ENCODE measurements at regions not wholly inside any gene's neighbourhood (a gene's known extent, or its start where the extent isn't known, plus 50 kb on each side); places are given as distances from the start of the nearest gene placed in this dataset.

DNA sequence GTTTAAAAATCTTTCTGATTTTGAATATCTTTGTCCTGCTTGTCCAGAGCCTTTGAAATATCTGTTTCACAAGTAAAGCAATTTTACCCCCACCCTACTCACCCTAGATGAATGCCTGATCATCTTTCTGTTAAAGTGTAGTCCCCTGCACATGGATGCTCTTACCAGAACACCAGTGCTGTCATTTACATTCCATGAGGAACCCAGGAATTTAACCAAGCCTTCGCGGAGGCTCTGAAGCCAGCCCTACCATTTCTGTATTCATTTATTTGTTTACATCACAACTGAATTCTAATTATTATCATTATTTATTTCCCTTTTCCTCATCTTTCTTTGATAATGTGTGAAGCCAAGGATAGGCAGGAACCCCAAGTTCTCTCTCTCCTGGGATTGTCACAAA lies 167.8 kb upstream of the MYO3A start:
- H3K4me3 ChIP-seq (ENCODE audit: extremely low read depth in 1 of 4, insufficient read depth in 2 of 4, low read depth in 3 of 4, low read length in 4 of 4): peak overlapping the region in 2 of 4 experiments; percentile 23 to 55; a peak in 2 of 8 replicates
- H3K79me1 ChIP-seq (ENCODE audit: low read depth, low read length): no peaks in the 10 kb centered on the region
- H3K56ac ChIP-seq (replicated peaks; ENCODE audit: insufficient read length, low read depth, low read length): no peak overlapping the region
- no peak overlapping the region for H2BK15ac ChIP-seq (ENCODE audit: low read length)
- no peak overlapping the region for H4K5ac ChIP-seq (ENCODE audit: insufficient read length, low read depth, low read length)
- peaks cover 0 to 4% (median 0%) of the 10 kb centered on the region in 4 experiments; a peak in 1 of 7 replicates for H3K27me3 ChIP-seq (replicated peaks in 1 of 4; ENCODE audit: control insufficient read depth in 3 of 4, extremely low read depth in 1 of 4, insufficient read depth in 3 of 4, low read length in 3 of 4)
- H3K36me3 ChIP-seq (ENCODE audit: control insufficient read depth in 2 of 4, insufficient read depth in 4 of 4, low read length in 3 of 4): no peaks in the 10 kb centered on the region; a peak in 1 of 8 replicates
- peak overlapping the region; percentile 24 for H2BK120ac ChIP-seq (replicated peaks; ENCODE audit: low read depth, low read length)
- no peak overlapping the region for H3K9ac ChIP-seq (replicated peaks in 1 of 4; ENCODE audit: extremely low read depth in 1 of 4, low read depth in 3 of 4, low read length in 3 of 4)
- ChIA-PET POLR2A (ENCODE audit: partially characterized antibody) (no interaction called here), CTCF (ENCODE audit: partially characterized antibody) (no interaction called here)
- peak overlapping the region; percentile 13 for H3K4ac ChIP-seq (replicated peaks; ENCODE audit: insufficient read length, low read depth, low read length)
- no peak overlapping the region for H4K8ac ChIP-seq (ENCODE audit: extremely low read depth, insufficient read depth, low read length)
- DNase-seq (ENCODE audit: low read depth in 1 of 2, low spot score in 2 of 2): no peak
- peak overlapping the region; percentile 71; the same call in 1 of the 2 replicates for H2BK12ac ChIP-seq (ENCODE audit: low read depth, low read length)
- no peaks in the 10 kb centered on the region for H3K79me2 ChIP-seq (ENCODE audit: control insufficient read depth in 1 of 2, insufficient read depth in 2 of 2, low read length in 2 of 2)
- no peaks in the 10 kb centered on the region for H4K20me1 ChIP-seq (replicated peaks in 1 of 2; ENCODE audit: control insufficient read depth in 1 of 2, insufficient read depth in 2 of 2, low read length in 2 of 2)
- H2BK5ac ChIP-seq (ENCODE audit: low read depth, low read length): peak overlapping the region; percentile 66; the same call in 1 of the 2 replicates
- peaks cover 0 to 19% (median 11%) of the 10 kb centered on the region in 4 experiments; a peak in 4 of 7 replicates for H3K4me1 ChIP-seq (replicated peaks in 1 of 4; ENCODE audit: control insufficient read depth in 3 of 4, insufficient read depth in 4 of 4, low read length in 3 of 4)
- peaks cover 2% of the 10 kb centered on the region; the same call in 1 of the 2 replicates for H3K23me2 ChIP-seq (ENCODE audit: low read depth, low read length)
- WGBS, 2 experiments (ENCODE audit: extremely low coverage in 1 of 2, insufficient coverage in 1 of 2, insufficient read length in 1 of 2, insufficient replicate concordance in 2 of 2, low coverage in 1 of 2, low lambda C conversion rate in 2 of 2, missing lambda C conversion rate in 1 of 2): 0% methylated on average over 2 of the region's 2 CpGs; no CpG with 5 or more reads in 1 of the 2 experiments
- no peak overlapping the region for H2AFZ ChIP-seq (ENCODE audit: low read length)
- peak overlapping the region; percentile 73 to 77 for H3K4me2 ChIP-seq (ENCODE audit: insufficient read depth in 1 of 2, low read depth in 2 of 2, low read length in 2 of 2)
- no peak overlapping the region for H3K23ac ChIP-seq (ENCODE audit: insufficient read length)
- H2BK20ac ChIP-seq (ENCODE audit: low read length): no peak overlapping the region
- peaks cover 5 to 10% of the 10 kb centered on the region in 2 experiments; a peak in 3 of 4 replicates for H3K9me3 ChIP-seq (ENCODE audit: insufficient read depth in 2 of 2, low read depth in 1 of 2, low read length in 1 of 2)
- H3K14ac ChIP-seq (ENCODE audit: insufficient read length): no peak overlapping the region
- no peak for FAIRE-seq
- H3K27ac ChIP-seq (ENCODE audit: low read depth, low read length): no peak overlapping the region
- TF ChIP-seq TEAD4 (IDR thresholded peaks at IDR 0.05; ENCODE audit: low read depth, low read length) (peak; percentile 75), SIN3A (conservative IDR thresholded peaks at IDR 0.05 in 1 of 2, IDR thresholded peaks at IDR 0.05 in 1 of 2; ENCODE audit: low read depth in 1 of 2, low read length in 2 of 2) (0 out of 4 replicates have a peak, but pooled peaks of 1 of the 2 experiments have one; percentile 71), RXRA (IDR thresholded peaks at IDR 0.05; ENCODE audit: insufficient read depth, low read depth, low read length) (no peak)
- H3K18ac ChIP-seq (ENCODE audit: extremely low read depth, low read length): no peak overlapping the region; the same call in 1 of the 2 replicates
- H4K91ac ChIP-seq (replicated peaks; ENCODE audit: insufficient read length, low read length): peak overlapping the region; percentile 83
- H2AK5ac ChIP-seq (ENCODE audit: low read depth, low read length): no peak overlapping the region
